DOHH2 (cell line): ENCODE measurements at regions not wholly inside any gene's neighbourhood (a gene's known extent, or its start where the extent isn't known, plus 50 kb on each side); places are given as distances from the start of the nearest gene placed in this dataset.

ENCODE experiments used
- H3F3A ChIP-seq: fragments of 200-600 bp; sonication (generic), shearing (Covaris generic); 2 replicates; pipeline ENCODE4 v1.6.0; 2016; ENCODE audit warnings: antibody characterized with exemption, mild to moderate bottlenecking; ENCODE audit not compliant: control insufficient read depth, insufficient read depth
- H3K27ac ChIP-seq: fragments of 200-600 bp; sonication (generic); 2 replicates; pipeline ENCODE4 v1.5.1; 2014; ENCODE audit warnings: low read depth, mild to moderate bottlenecking, low read length, moderate library complexity
- H3K27me3 ChIP-seq: fragments of 200-600 bp; sonication (generic); 2 replicates; pipeline ENCODE4 v1.6.1; 2014; ENCODE audit warnings: mild to moderate bottlenecking, low read length, mixed read lengths; ENCODE audit not compliant: control insufficient read depth
- H3K36me3 ChIP-seq: fragments of 200-600 bp; sonication (generic); 2 replicates; pipeline ENCODE4 v1.6.1; 2014; ENCODE audit warnings: mild to moderate bottlenecking, low read length, moderate library complexity, mixed read lengths; ENCODE audit not compliant: control insufficient read depth
- H3K4me1 ChIP-seq: fragments of 200-600 bp; sonication (generic); 2 replicates; pipeline ENCODE4 v1.6.1; 2014; ENCODE audit warnings: mild to moderate bottlenecking, low read length, mixed read lengths; ENCODE audit not compliant: control insufficient read depth
- H3K4me2 ChIP-seq: fragments of 200-600 bp; sonication (generic); 2 replicates; pipeline ENCODE4 v1.6.0; 2014; ENCODE audit warnings: mild to moderate bottlenecking, low read length, moderate library complexity
- H3K4me3 ChIP-seq: fragments of 200-600 bp; sonication (generic); 2 replicates; pipeline ENCODE4 v1.5.1; 2014; ENCODE audit warnings: mild to moderate bottlenecking, low read length, mixed read lengths
- H3K79me2 ChIP-seq: fragments of 200-600 bp; sonication (generic); 2 replicates; pipeline ENCODE4 v1.6.1; 2014; ENCODE audit warnings: mild to moderate bottlenecking, low read length, mixed read lengths; ENCODE audit not compliant: control insufficient read depth
- H3K9me2 ChIP-seq: fragments of 200-600 bp; sonication (generic); replicated peaks from 2 replicates; pipeline ENCODE4 v1.6.1; 2014; ENCODE audit warnings: mild to moderate bottlenecking, low read length, mixed read lengths; ENCODE audit not compliant: control insufficient read depth
- H3K9me3 ChIP-seq: fragments of 200-600 bp; sonication (generic); 2 replicates; pipeline ENCODE4 v1.6.1; 2014; ENCODE audit warnings: antibody characterized with exemption, low read length, mixed read lengths; ENCODE audit not compliant: control insufficient read depth, insufficient read depth
- H4K20me1 ChIP-seq: fragments of 200-600 bp; sonication (generic); 2 replicates; pipeline ENCODE4 v1.6.0; 2014; ENCODE audit warnings: low read depth, mild to moderate bottlenecking, antibody characterized with exemption, low read length, moderate library complexity; ENCODE audit not compliant: control insufficient read depth, insufficient read depth
- CTCF ChIP-seq: fragments of 200-600 bp; sonication (generic); IDR thresholded peaks from one replicate; pipeline ENCODE4 v1.5.1; 2014; ENCODE audit warnings: antibody characterized with exemption, mild to moderate bottlenecking, low read depth, low read length; ENCODE audit not compliant: poor library complexity, severe bottlenecking
- EZH2phosphoT487 ChIP-seq: fragments of 200-600 bp; sonication (generic); IDR thresholded peaks from 2 replicates; pipeline ENCODE4 v1.6.1; 2017; ENCODE audit warnings: borderline replicate concordance, mild to moderate bottlenecking, antibody characterized with exemption, low read length, moderate library complexity, mixed read lengths

GRCh38 chr3:98961161-98962155, 60.0 kb upstream of the DCBLD2 start:
- no peaks in the 10 kb centered on the region for H3K36me3 ChIP-seq
- H3K4me1 ChIP-seq = no peaks in the 10 kb centered on the region
- no peaks in the 10 kb centered on the region for H3K9me2 ChIP-seq
- no peak overlapping the region for H3K27ac ChIP-seq
- no peaks in the 10 kb centered on the region for H3K27me3 ChIP-seq
- no peaks in the 10 kb centered on the region for H3K9me3 ChIP-seq
- no peaks in the 10 kb centered on the region for H3K79me2 ChIP-seq
- no peak overlapping the region for H3K4me2 ChIP-seq
- H4K20me1 ChIP-seq = no peaks in the 10 kb centered on the region
- no peaks in the 10 kb centered on the region for H3F3A ChIP-seq
- no peak overlapping the region for H3K4me3 ChIP-seq
- TF ChIP-seq CTCF (no peak), EZH2phosphoT487 (no peak)

- no peak for TF ChIP-seq CTCF
- TF ChIP-seq EZH2phosphoT487 = no peak
- H3K9me3 ChIP-seq = no peaks in the 10 kb centered on the region
- H3K79me2 ChIP-seq = no peaks in the 10 kb centered on the region
- H3K9me2 ChIP-seq = no peaks in the 10 kb centered on the region
- no peaks in the 10 kb centered on the region for H3K36me3 ChIP-seq
- no peaks in the 10 kb centered on the region for H4K20me1 ChIP-seq
- H3K4me2 ChIP-seq = no peak overlapping the region
- H3K4me3 ChIP-seq = no peak overlapping the region
- H3K27me3 ChIP-seq = no peaks in the 10 kb centered on the region
- H3K27ac ChIP-seq = no peak overlapping the region
- no peaks in the 10 kb centered on the region for H3K4me1 ChIP-seq
- H3F3A ChIP-seq = no peaks in the 10 kb centered on the region
Observed at GRCh38 chr3:98957681-98958080, 56.2 kb upstream of the DCBLD2 start.

DNA sequence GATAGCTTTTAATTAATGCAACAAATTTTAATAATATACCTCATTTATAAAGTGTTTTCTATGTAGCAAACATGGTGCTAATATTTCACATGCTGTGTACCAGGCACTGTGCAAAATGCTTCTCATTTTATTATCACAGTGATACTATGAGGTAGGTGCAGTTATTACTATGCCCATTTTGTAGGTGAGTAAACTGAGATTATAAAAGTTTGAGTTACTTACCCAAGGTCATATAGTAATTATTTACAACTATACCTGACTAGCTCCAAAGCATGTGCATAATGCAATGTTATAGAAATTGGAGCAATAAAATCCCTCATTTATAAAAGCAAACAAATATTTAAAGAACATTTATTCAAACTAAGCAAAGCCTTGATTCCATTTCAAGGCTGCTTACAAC, 54.5 kb upstream of the DCBLD2 start:
- Histone ChIP-seq H3K9me3 (no peaks in the 10 kb centered on the region), H3K4me1 (no peaks in the 10 kb centered on the region), H3K36me3 (no peaks in the 10 kb centered on the region), H3F3A (no peaks in the 10 kb centered on the region), H3K79me2 (no peaks in the 10 kb centered on the region), H3K27me3 (no peaks in the 10 kb centered on the region), H4K20me1 (no peaks in the 10 kb centered on the region), H3K4me2 (no peak overlapping the region), H3K4me3 (no peak overlapping the region), H3K27ac (no peak overlapping the region), H3K9me2 (no peaks in the 10 kb centered on the region)
- TF ChIP-seq CTCF (no peak), EZH2phosphoT487 (no peak)
